ENCODE measurements at regions not wholly inside any gene's neighbourhood (a gene's known extent, or its start where the extent isn't known, plus 50 kb on each side); places are given as distances from the start of the nearest gene placed in this dataset.

DNA sequence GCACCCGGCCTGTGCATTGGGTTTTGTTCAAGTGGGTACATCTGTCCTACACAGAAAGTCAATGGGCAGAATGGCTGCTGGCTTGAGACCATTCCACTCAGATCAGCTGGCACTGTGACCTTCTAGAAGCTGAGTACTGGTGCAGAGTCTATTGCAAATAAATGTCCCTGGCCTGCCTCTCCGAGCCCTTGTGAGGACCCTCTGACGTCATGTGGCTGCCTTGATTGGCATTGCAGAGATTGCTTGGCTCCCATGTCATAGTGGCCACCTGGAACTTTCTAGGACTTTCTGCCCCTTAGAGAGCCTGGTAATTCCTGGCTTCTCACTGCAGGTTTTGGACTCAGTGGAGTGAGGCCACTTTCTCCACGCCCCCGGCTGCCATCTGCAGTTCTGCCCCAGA lies 211.3 kb downstream of the ENGASE start:
- no peak for TF ChIP-seq GATA2 (IDR thresholded peaks at IDR 0.05; ENCODE audit: low read depth, low read length)
- no peak for TF ChIP-seq GATA3 (IDR thresholded peaks at IDR 0.05; ENCODE audit: low read depth, low read length)

Measured in SH-SY5Y (cell line).